ENCODE measurements at regions not wholly inside any gene's neighbourhood (a gene's known extent, or its start where the extent isn't known, plus 50 kb on each side); places are given as distances from the start of the nearest gene placed in this dataset.

GRCh38 chr4:157999723-158000122, 173.1 kb downstream of the GASK1B start:
- Mint-ChIP-seq H3K36me3 (ENCODE audit: low read depth) (no peaks in the 10 kb centered on the region), H3K4me1 (ENCODE audit: low read depth) (no peaks in the 10 kb centered on the region), H3K4me3 (ENCODE audit: low read depth) (no peak overlapping the region), H3K27me3 (ENCODE audit: low read depth) (no peaks in the 10 kb centered on the region), H3K9me3 (no peaks in the 10 kb centered on the region), H3K27ac (no peak overlapping the region)
- intact Hi-C loops (cut with micrococcal nuclease), result no loop called here
- DNase-seq (ENCODE audit: low spot score), result no peak

- H3K4me1 Mint-ChIP-seq (ENCODE audit: low read depth), result no peaks in the 10 kb centered on the region
- H3K9me3 Mint-ChIP-seq, result no peaks in the 10 kb centered on the region
- no peaks in the 10 kb centered on the region for H3K36me3 Mint-ChIP-seq (ENCODE audit: low read depth)
- intact Hi-C loops (cut with micrococcal nuclease), result no loop called here
- H3K4me3 Mint-ChIP-seq (ENCODE audit: low read depth), result no peak overlapping the region
- H3K27ac Mint-ChIP-seq, result no peak overlapping the region
- H3K27me3 Mint-ChIP-seq (ENCODE audit: low read depth), result no peaks in the 10 kb centered on the region
- DNase-seq (ENCODE audit: low spot score), result no peak
These were observed 175.5 kb downstream of the GASK1B start for GRCh38 chr4:157997296-157997695.

- Mint-ChIP-seq H3K27me3 (ENCODE audit: low read depth) (no peaks in the 10 kb centered on the region), H3K4me3 (ENCODE audit: low read depth) (no peak overlapping the region), H3K27ac (no peak overlapping the region), H3K9me3 (no peaks in the 10 kb centered on the region), H3K36me3 (ENCODE audit: low read depth) (no peaks in the 10 kb centered on the region), H3K4me1 (ENCODE audit: low read depth) (no peaks in the 10 kb centered on the region)
- intact Hi-C loops (cut with micrococcal nuclease), result no loop called here
- no peak for DNase-seq (ENCODE audit: low spot score)
These were observed 176.5 kb downstream of the GASK1B start for GRCh38 chr4:157996061-157997028.

- no peaks in the 10 kb centered on the region for H3K27me3 Mint-ChIP-seq (ENCODE audit: low read depth)
These were observed 178.0 kb downstream of the GASK1B start for GRCh38 chr4:157994863-157995262.

GRCh38 chr4:157992948-157993839, 179.6 kb downstream of the GASK1B start:
- H3K36me3 Mint-ChIP-seq (ENCODE audit: low read depth), result no peaks in the 10 kb centered on the region
- DNase-seq (ENCODE audit: low spot score), result no peak
- H3K4me1 Mint-ChIP-seq (ENCODE audit: low read depth), result no peaks in the 10 kb centered on the region
- no peaks in the 10 kb centered on the region for H3K9me3 Mint-ChIP-seq
- intact Hi-C loops (cut with micrococcal nuclease), result loop anchor here (2.0 kb wide), 2 partner anchors 180 to 262 kb away; partner anchors contain the start of gene GASK1B
- no peaks in the 10 kb centered on the region for H3K27me3 Mint-ChIP-seq (ENCODE audit: low read depth)
- H3K4me3 Mint-ChIP-seq (ENCODE audit: low read depth), result no peak overlapping the region
- no peak overlapping the region for H3K27ac Mint-ChIP-seq

More at GRCh38 chr4:157994863-157995262, 178.0 kb downstream of the GASK1B start:
- intact Hi-C loops (cut with micrococcal nuclease), result no loop called here
- Mint-ChIP-seq H3K9me3 (no peaks in the 10 kb centered on the region), H3K27ac (no peak overlapping the region), H3K4me1 (ENCODE audit: low read depth) (no peaks in the 10 kb centered on the region), H3K4me3 (ENCODE audit: low read depth) (no peak overlapping the region), H3K36me3 (ENCODE audit: low read depth) (no peaks in the 10 kb centered on the region)
- DNase-seq (ENCODE audit: low spot score), result no peak

GRCh38 chr4:157992038-157992705, 180.7 kb downstream of the GASK1B start:
- Mint-ChIP-seq H3K9me3 (no peaks in the 10 kb centered on the region), H3K27me3 (ENCODE audit: low read depth) (no peaks in the 10 kb centered on the region), H3K4me1 (ENCODE audit: low read depth) (no peaks in the 10 kb centered on the region), H3K36me3 (ENCODE audit: low read depth) (no peaks in the 10 kb centered on the region), H3K4me3 (ENCODE audit: low read depth) (no peak overlapping the region), H3K27ac (no peak overlapping the region)
- DNase-seq (ENCODE audit: low spot score), result no peak
- intact Hi-C loops (cut with micrococcal nuclease), result loop anchor here (2.0 kb wide), 2 partner anchors 181 to 263 kb away; partner anchors contain the start of gene GASK1B

- intact Hi-C loops (cut with micrococcal nuclease), result no loop called here
- H3K27ac Mint-ChIP-seq, result no peak overlapping the region
- no peaks in the 10 kb centered on the region for H3K36me3 Mint-ChIP-seq (ENCODE audit: low read depth)
These were observed 184.2 kb downstream of the GASK1B start for GRCh38 chr4:157988641-157989040.

GRCh38 chr4:157984285-157984911, 188.4 kb downstream of the GASK1B start:
- no peaks in the 10 kb centered on the region for H3K36me3 Mint-ChIP-seq (ENCODE audit: low read depth)
- H3K27me3 Mint-ChIP-seq (ENCODE audit: low read depth), result no peaks in the 10 kb centered on the region
- no peaks in the 10 kb centered on the region for H3K4me1 Mint-ChIP-seq (ENCODE audit: low read depth)
- no peak overlapping the region for H3K27ac Mint-ChIP-seq
- H3K4me3 Mint-ChIP-seq (ENCODE audit: low read depth), result no peak overlapping the region
- no peak for DNase-seq (ENCODE audit: low spot score)
- intact Hi-C loops (cut with micrococcal nuclease), result no loop called here
- H3K9me3 Mint-ChIP-seq, result no peaks in the 10 kb centered on the region

More at GRCh38 chr4:157988641-157989040, 184.2 kb downstream of the GASK1B start:
- no peaks in the 10 kb centered on the region for H3K9me3 Mint-ChIP-seq
- no peak for DNase-seq (ENCODE audit: low spot score)
- H3K27me3 Mint-ChIP-seq (ENCODE audit: low read depth), result no peaks in the 10 kb centered on the region
- no peak overlapping the region for H3K4me3 Mint-ChIP-seq (ENCODE audit: low read depth)
- no peaks in the 10 kb centered on the region for H3K4me1 Mint-ChIP-seq (ENCODE audit: low read depth)

- no peak overlapping the region for H3K4me3 Mint-ChIP-seq (ENCODE audit: low read depth)
- H3K27ac Mint-ChIP-seq, result no peak overlapping the region
- no peaks in the 10 kb centered on the region for H3K9me3 Mint-ChIP-seq
- H3K4me1 Mint-ChIP-seq (ENCODE audit: low read depth), result peaks cover 3% of the 10 kb centered on the region
- intact Hi-C loops (cut with micrococcal nuclease), result no loop called here
- H3K27me3 Mint-ChIP-seq (ENCODE audit: low read depth), result peaks cover 3% of the 10 kb centered on the region
- no peaks in the 10 kb centered on the region for H3K36me3 Mint-ChIP-seq (ENCODE audit: low read depth)
- DNase-seq (ENCODE audit: low spot score), result no peak
These were observed 189.5 kb downstream of the GASK1B start for GRCh38 chr4:157983300-157983699.

GRCh38 chr4:157980158-157980557, 192.7 kb downstream of the GASK1B start:
- intact Hi-C loops (cut with micrococcal nuclease), result no loop called here
- peaks cover 3% of the 10 kb centered on the region for H3K4me1 Mint-ChIP-seq (ENCODE audit: low read depth)
- no peaks in the 10 kb centered on the region for H3K36me3 Mint-ChIP-seq (ENCODE audit: low read depth)
- H3K9me3 Mint-ChIP-seq, result no peaks in the 10 kb centered on the region
- peaks cover 3% of the 10 kb centered on the region for H3K27me3 Mint-ChIP-seq (ENCODE audit: low read depth)
- no peak for DNase-seq (ENCODE audit: low spot score)
- H3K4me3 Mint-ChIP-seq (ENCODE audit: low read depth), result no peak overlapping the region
- no peak overlapping the region for H3K27ac Mint-ChIP-seq

GRCh38 chr4:157978680-157979361, 194.0 kb downstream of the GASK1B start:
- Mint-ChIP-seq H3K9me3 (no peaks in the 10 kb centered on the region), H3K36me3 (ENCODE audit: low read depth) (no peaks in the 10 kb centered on the region), H3K4me3 (ENCODE audit: low read depth) (no peak overlapping the region), H3K27ac (no peak overlapping the region), H3K4me1 (ENCODE audit: low read depth) (peaks cover 3% of the 10 kb centered on the region), H3K27me3 (ENCODE audit: low read depth) (peaks cover 3% of the 10 kb centered on the region)
- intact Hi-C loops (cut with micrococcal nuclease), result loop anchor here (2.0 kb wide), 1 partner anchor 762 kb away; no protein-coding TSS in a partner anchor
- no peak for DNase-seq (ENCODE audit: low spot score)
